ENCODE measurements at regions not wholly inside any gene's neighbourhood (a gene's known extent, or its start where the extent isn't known, plus 50 kb on each side); places are given as distances from the start of the nearest gene placed in this dataset.

DNA sequence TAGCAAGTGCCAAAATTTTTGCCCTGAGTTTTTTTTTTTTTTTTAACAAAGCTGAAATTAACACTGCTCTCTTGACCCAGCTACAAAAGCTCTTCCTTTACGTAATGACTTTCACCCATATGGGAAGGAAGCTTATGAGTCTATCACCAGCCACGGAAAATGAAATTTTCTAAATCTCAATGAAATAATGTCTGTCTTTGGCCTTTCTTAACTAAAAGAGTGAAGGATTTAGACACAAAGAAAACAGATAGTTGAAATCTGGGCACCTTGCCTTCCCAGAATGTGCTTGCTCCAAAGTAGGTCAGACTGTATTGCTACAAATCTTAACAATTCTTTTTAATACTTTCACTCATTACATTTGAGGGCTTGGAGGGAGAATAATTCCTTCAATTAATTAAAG lies 180.8 kb upstream of the MGAT5 start:
- TF ChIP-seq CTCF (conservative IDR thresholded peaks at IDR 0.05; ENCODE audit: low read depth, low read length) = no peak
- TF ChIP-seq POLR2A (IDR thresholded peaks at IDR 0.05; ENCODE audit: low read depth, low read length) = no peak
- TF ChIP-seq BHLHE40 (IDR thresholded peaks at IDR 0.05; ENCODE audit: low read depth, low read length) = no peak
- no peak for TF ChIP-seq MXI1 (IDR thresholded peaks at IDR 0.05; ENCODE audit: borderline replicate concordance, low read depth, low read length)
- TF ChIP-seq CEBPB (IDR thresholded peaks at IDR 0.05; ENCODE audit: low read depth, low read length) = no peak
- no peak for TF ChIP-seq NFE2L2 (IDR thresholded peaks at IDR 0.05; ENCODE audit: low read depth, low read length)
- TF ChIP-seq RFX5 (IDR thresholded peaks at IDR 0.05; ENCODE audit: low read depth, low read length) = no peak
- no peak for TF ChIP-seq RCOR1 (IDR thresholded peaks at IDR 0.05; ENCODE audit: insufficient replicate concordance, low read length)
- TF ChIP-seq, protein P1, sequence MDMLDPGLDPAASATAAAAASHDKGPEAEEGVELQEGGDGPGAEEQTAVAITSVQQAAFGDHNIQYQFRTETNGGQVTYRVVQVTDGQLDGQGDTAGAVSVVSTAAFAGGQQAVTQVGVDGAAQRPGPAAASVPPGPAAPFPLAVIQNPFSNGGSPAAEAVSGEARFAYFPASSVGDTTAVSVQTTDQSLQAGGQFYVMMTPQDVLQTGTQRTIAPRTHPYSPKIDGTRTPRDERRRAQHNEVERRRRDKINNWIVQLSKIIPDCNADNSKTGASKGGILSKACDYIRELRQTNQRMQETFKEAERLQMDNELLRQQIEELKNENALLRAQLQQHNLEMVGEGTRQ (IDR thresholded peaks at IDR 0.05; ENCODE audit: low read depth, low read length) = no peak
- no peak for TF ChIP-seq MAFK (IDR thresholded peaks at IDR 0.05; ENCODE audit: low read depth, low read length)
- TF ChIP-seq RAD21 (IDR thresholded peaks at IDR 0.05; ENCODE audit: low read length) = no peak
